ENCODE measurements at regions not wholly inside any gene's neighbourhood (a gene's known extent, or its start where the extent isn't known, plus 50 kb on each side); places are given as distances from the start of the nearest gene placed in this dataset.

GRCh38 chr4:141571362-141571761, 65.0 kb upstream of the IL15 start:
- H4K20me1 ChIP-seq (ENCODE audit: insufficient read depth, low read length), result no peaks in the 10 kb centered on the region
- FAIRE-seq, result no peak
- no peak overlapping the region for H2AFZ ChIP-seq (ENCODE audit: low read depth, low read length)
- Mint-ChIP-seq H3K4me1 (ENCODE audit: low read depth, unreplicated experiment) (peaks cover 10% of the 10 kb centered on the region), H3K27me3 (ENCODE audit: low read depth, unreplicated experiment) (no peaks in the 10 kb centered on the region), H3K27ac (ENCODE audit: unreplicated experiment) (no peak overlapping the region), H3K36me3 (ENCODE audit: low read depth, unreplicated experiment) (no peaks in the 10 kb centered on the region), H3K4me3 (ENCODE audit: unreplicated experiment) (no peak overlapping the region), H3K9me3 (ENCODE audit: unreplicated experiment) (no peaks in the 10 kb centered on the region)
- no peak overlapping the region for H3K4me3 ChIP-seq (ENCODE audit: insufficient read depth, low read depth, low read length)
- no peak overlapping the region for H3K27ac ChIP-seq (ENCODE audit: low read depth, low read length)
- no peaks in the 10 kb centered on the region for H3K27me3 ChIP-seq (ENCODE audit: insufficient read depth, low read length)
- H3K4me2 ChIP-seq (ENCODE audit: low read length), result no peak overlapping the region
- no peaks in the 10 kb centered on the region for H3K79me2 ChIP-seq (ENCODE audit: insufficient read depth, low read length)
- peak; percentile 38 for DNase-seq (ENCODE audit: low read depth)
- H3K9me3 ChIP-seq (ENCODE audit: insufficient read depth, low read depth, low read length), result no peaks in the 10 kb centered on the region
- peaks cover 8% of the 10 kb centered on the region for H3K4me1 ChIP-seq (ENCODE audit: insufficient read depth, low read length)
- TF ChIP-seq EZH2 (IDR thresholded peaks at IDR 0.05; ENCODE audit: insufficient read depth, low read length), result no peak
- no peak for TF ChIP-seq CTCF (IDR thresholded peaks at IDR 0.05; ENCODE audit: insufficient read depth, low read depth, low read length)
- no peak overlapping the region for H3K9ac ChIP-seq (ENCODE audit: low read length)
- H3K36me3 ChIP-seq (ENCODE audit: insufficient read depth, low read length), result no peaks in the 10 kb centered on the region

- Histone ChIP-seq H3K79me2 (ENCODE audit: insufficient read depth, low read length) (no peaks in the 10 kb centered on the region), H3K9ac (ENCODE audit: low read length) (no peak overlapping the region), H2AFZ (ENCODE audit: low read depth, low read length) (no peak overlapping the region), H3K9me3 (ENCODE audit: insufficient read depth, low read depth, low read length) (no peaks in the 10 kb centered on the region), H3K4me1 (ENCODE audit: insufficient read depth, low read length) (peaks cover 8% of the 10 kb centered on the region), H3K4me3 (ENCODE audit: insufficient read depth, low read depth, low read length) (no peak overlapping the region), H3K27ac (ENCODE audit: low read depth, low read length) (no peak overlapping the region), H4K20me1 (ENCODE audit: insufficient read depth, low read length) (no peaks in the 10 kb centered on the region), H3K36me3 (ENCODE audit: insufficient read depth, low read length) (no peaks in the 10 kb centered on the region), H3K27me3 (ENCODE audit: insufficient read depth, low read length) (no peaks in the 10 kb centered on the region), H3K4me2 (ENCODE audit: low read length) (no peak overlapping the region)
- DNase-seq (ENCODE audit: low read depth) (no peak), FAIRE-seq (no peak)
- no peaks in the 10 kb centered on the region for H3K9me3 Mint-ChIP-seq (ENCODE audit: unreplicated experiment)
- TF ChIP-seq EZH2 (IDR thresholded peaks at IDR 0.05; ENCODE audit: insufficient read depth, low read length) (no peak), CTCF (IDR thresholded peaks at IDR 0.05; ENCODE audit: insufficient read depth, low read depth, low read length) (no peak)
- peaks cover 10% of the 10 kb centered on the region for H3K4me1 Mint-ChIP-seq (ENCODE audit: low read depth, unreplicated experiment)
- H3K36me3 Mint-ChIP-seq (ENCODE audit: low read depth, unreplicated experiment), result no peaks in the 10 kb centered on the region
- no peak overlapping the region for H3K4me3 Mint-ChIP-seq (ENCODE audit: unreplicated experiment)
- H3K27me3 Mint-ChIP-seq (ENCODE audit: low read depth, unreplicated experiment), result no peaks in the 10 kb centered on the region
- no peak overlapping the region for H3K27ac Mint-ChIP-seq (ENCODE audit: unreplicated experiment)
Observed at GRCh38 chr4:141571793-141572192, 64.6 kb upstream of the IL15 start.

GRCh38 chr4:141573678-141574077, 62.7 kb upstream of the IL15 start:
- H3K27ac Mint-ChIP-seq (ENCODE audit: unreplicated experiment), result no peak overlapping the region
- no peak overlapping the region for H3K27ac ChIP-seq (ENCODE audit: low read depth, low read length)
- H3K27me3 Mint-ChIP-seq (ENCODE audit: low read depth, unreplicated experiment), result no peaks in the 10 kb centered on the region
- H3K36me3 ChIP-seq (ENCODE audit: insufficient read depth, low read length), result no peaks in the 10 kb centered on the region
- no peak overlapping the region for H3K4me3 Mint-ChIP-seq (ENCODE audit: unreplicated experiment)
- no peak overlapping the region for H3K9ac ChIP-seq (ENCODE audit: low read length)
- peaks cover 9% of the 10 kb centered on the region for H3K4me1 Mint-ChIP-seq (ENCODE audit: low read depth, unreplicated experiment)
- no peaks in the 10 kb centered on the region for H3K9me3 Mint-ChIP-seq (ENCODE audit: unreplicated experiment)
- DNase-seq (ENCODE audit: low read depth) (no peak), FAIRE-seq (no peak)
- no peaks in the 10 kb centered on the region for H3K36me3 Mint-ChIP-seq (ENCODE audit: low read depth, unreplicated experiment)
- H3K79me2 ChIP-seq (ENCODE audit: insufficient read depth, low read length), result no peaks in the 10 kb centered on the region
- H4K20me1 ChIP-seq (ENCODE audit: insufficient read depth, low read length), result no peaks in the 10 kb centered on the region
- H3K9me3 ChIP-seq (ENCODE audit: insufficient read depth, low read depth, low read length), result no peaks in the 10 kb centered on the region
- peaks cover 8% of the 10 kb centered on the region for H3K4me1 ChIP-seq (ENCODE audit: insufficient read depth, low read length)
- TF ChIP-seq EZH2 (IDR thresholded peaks at IDR 0.05; ENCODE audit: insufficient read depth, low read length) (no peak), CTCF (IDR thresholded peaks at IDR 0.05; ENCODE audit: insufficient read depth, low read depth, low read length) (no peak)
- no peak overlapping the region for H3K4me2 ChIP-seq (ENCODE audit: low read length)
- no peaks in the 10 kb centered on the region for H3K27me3 ChIP-seq (ENCODE audit: insufficient read depth, low read length)
- no peak overlapping the region for H2AFZ ChIP-seq (ENCODE audit: low read depth, low read length)
- no peak overlapping the region for H3K4me3 ChIP-seq (ENCODE audit: insufficient read depth, low read depth, low read length)
